Glutamatergic neuron (in vitro differentiated cells): ENCODE measurements at regions not wholly inside any gene's neighbourhood (a gene's known extent, or its start where the extent isn't known, plus 50 kb on each side); places are given as distances from the start of the nearest gene placed in this dataset.

ENCODE experiments used
- DNase-seq: peaks from one replicate; pipeline ENCODE4 v3.0.0; 2022
- H3K27ac Mint-ChIP-seq: one replicate; pipeline ENCODE4 v1.8.0; 2020; ENCODE audit warnings: mild to moderate bottlenecking, mixed read lengths, inconsistent platforms; ENCODE audit not compliant: unreplicated experiment
- H3K27me3 Mint-ChIP-seq: one replicate; pipeline ENCODE4 v1.8.0; 2020; ENCODE audit warnings: mild to moderate bottlenecking, moderate library complexity, mixed read lengths, inconsistent platforms; ENCODE audit not compliant: unreplicated experiment
- H3K36me3 Mint-ChIP-seq: one replicate; pipeline ENCODE4 v1.8.0; 2020; ENCODE audit warnings: mild to moderate bottlenecking, mixed read lengths, inconsistent platforms; ENCODE audit not compliant: unreplicated experiment
- H3K4me1 Mint-ChIP-seq: one replicate; pipeline ENCODE4 v1.8.0; 2020; ENCODE audit warnings: mild to moderate bottlenecking, low read depth, mixed read lengths, inconsistent platforms; ENCODE audit not compliant: unreplicated experiment
- H3K4me3 Mint-ChIP-seq: one replicate; pipeline ENCODE4 v1.8.0; 2020; ENCODE audit warnings: mild to moderate bottlenecking, mixed read lengths, inconsistent platforms; ENCODE audit not compliant: unreplicated experiment
- H3K9me3 Mint-ChIP-seq: one replicate; pipeline ENCODE4 v1.8.0; 2020; ENCODE audit warnings: mild to moderate bottlenecking, moderate library complexity, mixed read lengths, inconsistent platforms; ENCODE audit not compliant: unreplicated experiment
- TF ChIP-seq, protein P1 (sequence below): fragments of 200-600 bp; sonication (generic); IDR thresholded peaks from one replicate; pipeline ENCODE4 v1.5.0; 2021; ENCODE audit not compliant: partially characterized antibody, unreplicated experiment

- Mint-ChIP-seq H3K36me3 (no peaks in the 10 kb centered on the region), H3K4me3 (no peak overlapping the region), H3K27ac (no peak overlapping the region), H3K27me3 (no peaks in the 10 kb centered on the region), H3K9me3 (no peaks in the 10 kb centered on the region), H3K4me1 (peaks cover 2% of the 10 kb centered on the region)
- no peak for DNase-seq
- TF ChIP-seq, protein P1, sequence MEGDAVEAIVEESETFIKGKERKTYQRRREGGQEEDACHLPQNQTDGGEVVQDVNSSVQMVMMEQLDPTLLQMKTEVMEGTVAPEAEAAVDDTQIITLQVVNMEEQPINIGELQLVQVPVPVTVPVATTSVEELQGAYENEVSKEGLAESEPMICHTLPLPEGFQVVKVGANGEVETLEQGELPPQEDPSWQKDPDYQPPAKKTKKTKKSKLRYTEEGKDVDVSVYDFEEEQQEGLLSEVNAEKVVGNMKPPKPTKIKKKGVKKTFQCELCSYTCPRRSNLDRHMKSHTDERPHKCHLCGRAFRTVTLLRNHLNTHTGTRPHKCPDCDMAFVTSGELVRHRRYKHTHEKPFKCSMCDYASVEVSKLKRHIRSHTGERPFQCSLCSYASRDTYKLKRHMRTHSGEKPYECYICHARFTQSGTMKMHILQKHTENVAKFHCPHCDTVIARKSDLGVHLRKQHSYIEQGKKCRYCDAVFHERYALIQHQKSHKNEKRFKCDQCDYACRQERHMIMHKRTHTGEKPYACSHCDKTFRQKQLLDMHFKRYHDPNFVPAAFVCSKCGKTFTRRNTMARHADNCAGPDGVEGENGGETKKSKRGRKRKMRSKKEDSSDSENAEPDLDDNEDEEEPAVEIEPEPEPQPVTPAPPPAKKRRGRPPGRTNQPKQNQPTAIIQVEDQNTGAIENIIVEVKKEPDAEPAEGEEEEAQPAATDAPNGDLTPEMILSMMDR: no peak
These were observed 608.4 kb downstream of the PRELID2 start for GRCh38 chr5:145226726-145227125.

GRCh38 chr5:145225529-145225928 is 609.6 kb downstream of the PRELID2 start:
- TF ChIP-seq, protein P1: no peak
- peaks cover 2% of the 10 kb centered on the region for H3K4me1 Mint-ChIP-seq
- H3K4me3 Mint-ChIP-seq: no peak overlapping the region
- no peaks in the 10 kb centered on the region for H3K9me3 Mint-ChIP-seq
- H3K27me3 Mint-ChIP-seq: no peaks in the 10 kb centered on the region
- H3K27ac Mint-ChIP-seq: no peak overlapping the region
- no peak for DNase-seq
- no peaks in the 10 kb centered on the region for H3K36me3 Mint-ChIP-seq

- Mint-ChIP-seq H3K27me3 (no peaks in the 10 kb centered on the region), H3K4me1 (peaks cover 2% of the 10 kb centered on the region), H3K4me3 (no peak overlapping the region)
These were observed 611.6 kb downstream of the PRELID2 start for GRCh38 chr5:145223582-145223981.

GRCh38 chr5:145222622-145223021 is 612.5 kb downstream of the PRELID2 start:
- no peak overlapping the region for H3K4me3 Mint-ChIP-seq
- H3K4me1 Mint-ChIP-seq: peaks cover 2% of the 10 kb centered on the region
- no peaks in the 10 kb centered on the region for H3K27me3 Mint-ChIP-seq
- H3K27ac Mint-ChIP-seq: no peak overlapping the region
- no peaks in the 10 kb centered on the region for H3K9me3 Mint-ChIP-seq
- H3K36me3 Mint-ChIP-seq: no peaks in the 10 kb centered on the region
- DNase-seq: no peak
- TF ChIP-seq, protein P1: no peak

More at GRCh38 chr5:145223582-145223981, 611.6 kb downstream of the PRELID2 start:
- no peak for DNase-seq
- Mint-ChIP-seq H3K9me3 (no peaks in the 10 kb centered on the region), H3K36me3 (no peaks in the 10 kb centered on the region), H3K27ac (no peak overlapping the region)
- TF ChIP-seq, protein P1: no peak

GRCh38 chr5:145221416-145221815 is 613.7 kb downstream of the PRELID2 start:
- Mint-ChIP-seq H3K27ac (no peak overlapping the region), H3K36me3 (no peaks in the 10 kb centered on the region), H3K4me3 (no peak overlapping the region), H3K4me1 (peaks cover 2% of the 10 kb centered on the region), H3K27me3 (no peaks in the 10 kb centered on the region), H3K9me3 (no peaks in the 10 kb centered on the region)
- no peak for DNase-seq
- TF ChIP-seq, protein P1: no peak
